Coronary artery (tissue), 2 donors: ENCODE measurements at regions not wholly inside any gene's neighbourhood (a gene's known extent, or its start where the extent isn't known, plus 50 kb on each side); places are given as distances from the start of the nearest gene placed in this dataset.

Experiments
- DNase-seq: peaks from one replicate; pipeline ENCODE4 v3.0.0-alpha.2; 2017; ENCODE audit warnings: low spot score
- H3K27ac ChIP-seq, 2 donors: fragments of 200-600 bp; sonication (generic); one replicate each; pipeline ENCODE4 v1.5.1; 2016 to 2019
- H3K4me3 ChIP-seq: fragments of 200-600 bp; sonication (generic); 2 replicates; pipeline ENCODE4 v1.5.1; 2016; ENCODE audit warnings: mild to moderate bottlenecking, moderate library complexity
- CTCF ChIP-seq: fragments of 200-600 bp; sonication (generic); IDR thresholded peaks from one replicate; pipeline ENCODE4 v1.5.1; 2019; ENCODE audit warnings: antibody characterized with exemption

GRCh38 chr6:134466771-134467525 lies 149.0 kb upstream of the SGK1 start:
- no peak overlapping the region for H3K4me3 ChIP-seq
- H3K27ac ChIP-seq, result no peak overlapping the region
- no peak for DNase-seq
- TF ChIP-seq CTCF, result no peak

GRCh38 chr6:134464690-134465411 lies 146.9 kb upstream of the SGK1 start:
- no peak overlapping the region for H3K27ac ChIP-seq
- no peak overlapping the region for H3K4me3 ChIP-seq
- no peak for DNase-seq
- TF ChIP-seq CTCF, result no peak

GRCh38 chr6:134458857-134459657 lies 141.1 kb upstream of the SGK1 start:
- no peak overlapping the region for H3K27ac ChIP-seq
- DNase-seq, result no peak
- no peak for TF ChIP-seq CTCF
- no peak overlapping the region for H3K4me3 ChIP-seq

GRCh38 chr6:134457941-134458340 lies 140.0 kb upstream of the SGK1 start:
- no peak for TF ChIP-seq CTCF
- DNase-seq, result no peak
- H3K27ac ChIP-seq, result no peak overlapping the region
- H3K4me3 ChIP-seq, result no peak overlapping the region

GRCh38 chr6:134456226-134456625 lies 138.3 kb upstream of the SGK1 start:
- H3K4me3 ChIP-seq, result no peak overlapping the region
- no peak for DNase-seq
- no peak overlapping the region for H3K27ac ChIP-seq
- no peak for TF ChIP-seq CTCF

GRCh38 chr6:134455319-134455718 lies 137.4 kb upstream of the SGK1 start:
- no peak for TF ChIP-seq CTCF
- no peak overlapping the region for H3K27ac ChIP-seq
- no peak overlapping the region for H3K4me3 ChIP-seq
- DNase-seq, result no peak
